NCI-H524 treated with DMSO at 0.1 percent for 48 hours (cell line): ENCODE measurements at regions not wholly inside any gene's neighbourhood (a gene's known extent, or its start where the extent isn't known, plus 50 kb on each side); places are given as distances from the start of the nearest gene placed in this dataset.
"Not testable (repeated sequence)": the region's sequence is repeated elsewhere in the genome, so short reads cannot be mapped to it uniquely, and the experiment has no call there.

Experiments
- DNase-seq: peaks from one replicate; lab custom pipeline; 2025; lab: John Stamatoyannopoulos, UW

DNA sequence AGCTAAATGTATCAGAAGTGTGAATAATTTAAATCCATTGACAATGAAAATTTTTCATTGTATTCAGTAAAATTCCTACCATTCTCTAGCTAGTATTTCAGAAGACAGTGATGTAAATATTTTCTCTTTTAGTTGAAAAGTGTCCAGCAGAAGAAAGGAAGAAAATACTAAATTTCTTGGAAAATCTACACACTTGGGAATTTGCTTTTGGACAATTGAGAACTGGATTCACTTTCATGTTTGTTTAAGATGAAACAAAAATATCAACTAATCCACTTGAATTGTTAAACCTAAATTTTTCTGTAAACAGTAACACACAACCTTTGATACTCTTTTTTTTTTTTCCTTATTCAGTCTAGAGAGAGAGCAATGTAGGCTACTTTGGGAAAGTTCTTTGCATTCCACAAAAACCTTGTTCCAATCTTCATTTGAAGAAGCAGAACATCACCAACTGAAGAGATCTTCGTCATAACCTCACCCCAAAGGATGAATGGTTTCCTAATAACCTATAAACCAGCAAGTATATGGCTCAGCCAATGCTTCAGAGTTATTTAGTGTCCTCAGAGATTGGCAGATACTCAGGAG is 155.1 kb upstream of the GORAB start:
- DNase-seq = no peak

DNA sequence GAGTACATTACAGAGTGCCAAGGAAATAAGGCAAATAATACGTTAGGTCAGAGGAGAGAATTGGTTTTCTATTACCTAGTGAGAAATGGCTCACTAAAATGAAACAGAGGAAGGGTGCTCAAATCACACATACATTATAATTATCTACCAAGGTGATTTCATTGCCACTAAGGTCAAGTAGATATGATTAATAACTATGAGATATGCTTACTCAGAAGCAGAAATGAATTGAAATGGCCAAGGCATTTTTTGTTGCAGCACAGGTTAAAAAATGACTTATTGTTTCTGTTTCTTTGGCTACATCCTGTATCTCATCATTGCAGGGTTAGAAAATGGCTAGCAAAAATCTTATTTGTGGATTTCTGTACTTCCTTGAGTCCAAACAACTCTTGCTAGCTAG is 154.5 kb upstream of the GORAB start:
- DNase-seq = no peak

DNA sequence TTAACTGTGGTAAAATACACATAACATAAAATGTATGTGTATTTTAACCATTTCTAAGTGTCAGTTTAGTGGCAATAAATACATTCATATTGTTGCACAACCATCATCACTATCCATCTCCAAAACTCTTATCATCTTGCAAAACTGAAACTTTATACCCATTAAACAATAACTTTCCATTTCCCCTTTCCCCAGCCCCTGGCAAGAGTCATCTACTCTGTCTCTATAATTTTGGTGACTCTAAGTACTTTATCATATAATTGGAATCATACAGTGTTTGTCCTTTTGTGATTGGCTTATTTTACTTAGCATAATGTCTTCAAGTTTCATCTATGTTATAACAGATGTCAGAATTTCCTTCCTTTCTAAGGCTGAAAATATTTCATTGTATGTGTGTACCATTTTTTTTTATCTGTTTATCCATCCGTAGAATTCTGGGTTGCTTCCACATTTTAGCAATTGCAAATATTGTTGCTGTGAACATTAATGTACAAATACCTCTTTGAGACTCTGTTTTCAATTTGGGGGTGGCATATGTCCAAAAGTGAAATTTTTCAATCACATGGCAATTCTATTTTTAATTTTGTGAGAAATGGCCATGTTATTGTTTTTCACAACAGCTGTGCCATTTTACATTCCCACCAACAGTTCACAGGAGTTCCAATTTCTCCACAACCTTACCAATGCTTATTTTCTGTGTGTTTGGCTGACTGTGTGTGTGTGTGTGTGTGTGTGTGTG is 153.9 kb upstream of the GORAB start:
- no peak for DNase-seq

DNA sequence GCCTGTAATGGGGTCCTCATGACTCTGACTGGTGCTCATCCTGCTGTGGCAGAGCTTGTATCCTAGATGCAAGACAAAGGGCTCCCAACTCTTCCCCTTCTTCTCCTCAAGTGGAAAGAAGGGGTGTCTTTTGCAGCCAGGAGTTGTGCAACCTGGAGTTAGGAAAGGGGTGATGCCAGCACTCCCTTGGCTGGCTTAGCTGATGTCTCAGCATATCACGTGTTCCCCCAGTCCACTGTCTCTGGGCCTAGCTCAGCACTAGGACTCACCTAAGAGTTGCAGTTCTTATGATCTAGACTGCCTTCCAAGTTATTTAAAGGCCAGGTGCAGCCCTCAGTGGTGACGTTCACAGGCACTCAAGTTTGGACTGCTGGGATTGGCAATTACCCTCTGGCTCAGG is 146.2 kb upstream of the GORAB start:
- DNase-seq = no peak

DNA sequence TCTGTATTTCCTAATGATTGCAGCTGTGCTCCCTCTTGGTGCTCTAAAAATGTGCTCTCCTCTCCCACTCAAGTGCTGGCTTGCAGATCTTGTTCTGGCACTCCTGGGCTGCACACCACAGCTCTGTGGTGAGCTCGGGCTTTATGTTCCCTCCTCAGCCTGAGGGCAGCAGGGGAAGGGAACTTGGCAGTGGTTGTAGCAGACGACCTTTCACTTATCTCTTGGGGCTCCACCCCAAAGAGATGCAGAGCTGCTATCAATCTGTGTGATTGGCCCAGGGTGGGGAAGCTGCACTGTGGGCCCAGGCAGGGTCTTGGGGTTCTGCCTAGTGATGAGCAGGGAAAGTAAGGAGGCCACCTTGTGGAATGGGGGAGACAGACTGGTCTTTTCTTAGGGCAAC is 143.5 kb upstream of the GORAB start:
- DNase-seq = no peak

DNA sequence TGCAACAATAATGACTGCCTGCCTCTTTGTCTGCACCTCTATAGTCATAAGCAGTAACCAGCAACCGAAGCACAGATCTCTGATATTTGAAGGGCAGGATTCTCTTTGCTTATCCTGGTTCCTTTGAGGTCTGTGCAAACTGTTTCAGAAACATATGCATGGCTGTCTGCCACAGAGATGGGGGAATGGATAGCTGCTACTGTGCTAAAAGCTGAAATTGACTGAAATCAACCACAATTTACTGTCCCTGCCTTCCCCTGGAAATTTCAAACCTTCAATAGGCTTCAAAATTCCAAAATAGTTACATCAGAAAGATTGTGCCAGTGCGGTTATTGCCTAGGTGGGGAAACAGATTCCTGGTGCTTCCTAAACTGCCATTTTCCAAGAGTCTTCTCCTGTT is 136.8 kb upstream of the GORAB start:
- DNase-seq = no peak

DNA sequence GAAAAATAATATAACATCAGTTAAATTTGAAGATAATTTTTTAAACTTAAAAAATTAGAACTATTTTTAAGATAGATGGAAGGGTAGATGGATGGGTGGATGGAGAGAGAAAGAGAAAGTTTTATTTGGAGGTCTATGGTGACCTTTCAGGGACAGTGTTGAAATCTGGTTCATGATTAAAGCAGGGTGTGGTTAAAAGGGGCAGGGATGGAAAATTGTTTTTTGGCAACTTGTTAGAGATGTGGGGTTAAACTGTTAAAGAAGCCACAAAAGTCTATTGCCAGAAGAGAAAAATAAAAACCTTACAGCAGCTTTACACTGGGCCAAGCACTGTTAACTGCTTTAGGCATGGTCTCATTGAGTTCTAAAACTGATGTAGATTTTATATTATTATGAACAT is 134.9 kb upstream of the GORAB start:
- DNase-seq = no peak

DNA sequence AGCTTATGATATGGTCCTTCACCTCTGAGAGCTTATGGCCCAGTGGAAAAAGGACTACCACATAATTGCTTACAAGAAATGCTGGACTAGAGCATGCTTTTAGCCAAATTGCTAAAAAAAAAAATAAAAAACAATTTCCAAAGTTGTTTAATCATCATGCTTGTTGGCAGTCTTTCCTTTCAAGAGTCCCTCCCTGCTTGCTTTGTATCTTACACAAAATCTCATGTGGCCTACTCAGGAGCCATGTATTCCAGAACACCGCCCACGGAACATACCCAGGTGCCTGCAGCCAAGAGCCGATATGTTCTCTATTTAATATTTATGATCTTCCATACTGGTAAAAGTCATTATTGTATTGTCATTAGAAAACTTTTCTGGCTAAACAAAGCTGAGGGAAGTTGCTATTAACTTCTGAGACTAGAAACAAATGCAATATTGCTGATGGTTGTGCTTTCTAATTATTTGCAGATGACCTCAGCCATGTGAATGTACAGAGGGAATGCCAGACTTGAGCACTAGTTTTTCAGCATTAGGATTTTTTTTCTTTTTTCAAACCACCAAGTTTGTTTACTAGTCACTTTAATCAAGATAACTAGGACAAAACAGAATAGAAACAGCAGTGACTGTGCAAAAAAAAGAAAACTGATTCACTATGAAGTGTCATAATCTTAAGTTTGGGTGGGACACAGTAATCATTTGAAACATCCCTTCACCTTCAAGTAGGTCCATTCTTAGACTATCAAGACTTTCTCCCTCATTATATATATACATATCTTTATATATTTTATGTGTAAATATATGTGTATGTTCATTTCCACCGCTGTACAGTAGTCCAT is 129.3 kb upstream of the GORAB start:
- no peak for DNase-seq

DNA sequence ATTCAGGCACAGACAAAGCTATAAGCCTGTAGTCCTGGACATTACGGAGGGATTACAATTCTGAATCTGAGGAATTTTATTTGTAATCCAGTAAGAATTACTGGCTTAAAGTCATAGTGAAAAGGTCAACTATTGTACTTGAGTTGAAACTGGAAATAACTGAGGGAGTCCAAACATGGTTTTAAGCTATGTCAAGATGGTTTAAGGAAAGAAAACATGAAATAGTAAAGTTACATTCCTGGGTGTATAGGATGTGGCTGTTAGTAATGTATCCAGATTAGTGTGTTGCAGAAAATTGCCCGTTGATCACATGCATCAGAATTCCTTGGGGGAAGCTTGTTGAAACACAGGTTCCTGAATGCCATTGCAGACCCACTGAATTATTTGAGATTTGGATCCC is 124.8 kb upstream of the GORAB start:
- no peak for DNase-seq

DNA sequence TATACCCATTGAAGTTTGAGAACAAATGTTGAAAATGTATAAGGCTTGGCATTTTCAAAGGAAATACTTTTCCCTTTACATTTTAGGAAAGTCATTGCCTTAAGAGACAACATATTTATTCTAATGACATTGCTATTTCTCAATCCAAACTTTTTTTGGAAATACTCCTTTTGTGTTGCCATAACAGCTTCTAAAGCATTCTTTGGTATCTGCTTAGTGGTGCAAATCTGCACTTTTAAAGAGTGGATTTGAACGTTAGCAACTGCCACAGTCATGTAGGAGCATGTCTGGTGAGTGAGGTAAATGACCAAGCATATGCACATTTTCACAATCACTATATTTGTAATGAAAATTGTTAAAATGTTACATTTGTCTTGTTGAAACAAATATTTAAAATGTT is 124.4 kb upstream of the GORAB start:
- DNase-seq = no peak

DNA sequence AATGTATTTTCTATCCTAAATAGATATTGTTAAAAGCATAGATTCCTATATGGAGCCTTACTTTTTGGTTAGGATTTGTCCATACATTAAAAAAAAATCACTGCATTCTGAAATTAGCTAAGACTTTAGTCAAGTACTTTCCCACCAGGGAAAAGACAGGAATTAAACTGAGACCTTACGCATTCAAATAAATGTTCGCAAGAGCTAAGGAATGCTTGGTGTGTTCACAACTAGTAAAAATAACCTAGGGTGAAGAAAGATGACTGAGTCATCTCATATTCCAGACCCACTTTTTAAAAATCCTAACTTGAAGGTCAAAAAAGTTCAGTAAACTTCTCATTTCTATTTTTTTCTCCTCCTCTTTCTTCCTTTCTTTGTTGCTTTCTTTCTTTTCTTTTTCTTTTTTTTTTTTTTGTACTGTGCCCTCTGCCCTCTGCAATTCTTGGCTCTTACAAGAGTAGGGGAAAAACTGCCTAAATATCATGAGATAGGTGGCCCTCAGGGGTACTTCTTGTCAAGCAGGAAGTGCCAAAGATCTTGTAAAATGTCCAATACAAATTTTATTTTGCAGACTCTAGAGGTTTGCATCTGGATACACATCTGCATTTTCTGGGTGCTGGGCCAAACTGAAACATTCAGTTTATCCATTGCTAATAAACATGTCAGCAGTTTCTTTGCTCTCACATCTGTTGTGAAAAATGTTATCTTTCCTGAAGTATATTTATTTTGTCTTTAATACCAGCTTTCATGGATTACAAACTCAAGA is 121.4 kb upstream of the GORAB start:
- no peak for DNase-seq

DNA sequence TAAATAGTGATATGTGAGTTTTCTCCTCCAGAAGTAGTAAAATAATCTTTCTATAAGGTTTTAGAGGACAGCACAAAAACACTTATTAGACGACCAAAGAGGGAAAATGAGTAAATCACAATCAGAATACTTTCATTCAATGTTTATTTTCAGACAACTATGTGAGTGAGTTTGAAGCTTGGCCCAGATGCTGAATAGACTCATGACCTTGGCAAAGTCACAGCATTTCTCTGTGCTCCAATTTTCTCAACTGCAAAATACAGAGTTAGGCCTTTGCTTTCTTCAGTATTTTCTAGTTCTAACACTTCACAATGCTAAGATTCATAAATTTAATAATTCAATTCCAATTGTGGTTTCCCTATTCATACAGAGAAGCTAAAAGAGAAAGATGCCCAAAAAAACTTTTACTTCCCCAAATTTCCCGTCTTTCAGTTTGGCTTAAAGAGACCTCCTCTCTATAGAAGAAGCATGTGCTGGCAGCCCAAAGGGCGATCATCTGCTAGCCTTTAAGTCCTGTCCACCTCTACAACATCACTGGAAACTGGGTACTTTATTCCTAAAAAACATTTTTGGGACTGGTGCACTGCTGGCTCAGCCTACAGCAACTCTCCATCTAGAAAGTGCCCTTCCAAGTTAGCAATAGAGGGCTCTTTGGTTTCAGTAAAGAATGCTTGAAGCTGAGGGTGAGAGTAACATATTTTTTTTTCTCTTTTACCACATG is 116.8 kb upstream of the GORAB start:
- DNase-seq = no peak

DNA sequence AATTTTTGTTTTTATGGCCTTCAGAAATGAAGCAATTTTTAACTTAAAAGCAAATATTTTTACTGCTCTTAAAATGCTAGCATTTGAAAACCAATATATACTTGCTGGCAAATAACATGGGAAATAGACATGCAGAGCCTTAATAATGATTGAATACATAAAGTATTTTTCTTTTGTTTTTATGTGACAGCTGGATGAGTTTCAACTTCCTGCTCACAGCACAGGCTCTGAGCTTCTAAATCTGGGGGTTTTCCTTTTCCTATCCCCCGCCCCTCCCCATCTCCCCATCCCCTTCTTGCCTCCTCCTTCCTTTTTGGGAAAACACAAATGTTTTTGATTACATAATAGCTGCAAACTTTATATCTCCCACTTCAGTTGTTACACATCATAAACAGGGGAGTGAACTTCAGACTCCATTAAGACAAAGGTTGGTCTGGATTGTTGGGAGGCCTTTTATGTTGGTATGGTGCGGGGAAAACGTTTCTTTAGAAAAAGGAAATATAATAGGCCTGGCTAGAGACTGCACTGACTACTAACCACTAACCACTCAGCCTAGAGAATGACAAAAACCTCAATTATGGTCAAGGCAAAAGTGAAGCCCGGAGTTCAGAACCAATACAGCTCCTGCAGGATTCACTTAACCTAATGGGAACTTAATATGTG is 116.1 kb upstream of the GORAB start:
- DNase-seq = no peak

DNA sequence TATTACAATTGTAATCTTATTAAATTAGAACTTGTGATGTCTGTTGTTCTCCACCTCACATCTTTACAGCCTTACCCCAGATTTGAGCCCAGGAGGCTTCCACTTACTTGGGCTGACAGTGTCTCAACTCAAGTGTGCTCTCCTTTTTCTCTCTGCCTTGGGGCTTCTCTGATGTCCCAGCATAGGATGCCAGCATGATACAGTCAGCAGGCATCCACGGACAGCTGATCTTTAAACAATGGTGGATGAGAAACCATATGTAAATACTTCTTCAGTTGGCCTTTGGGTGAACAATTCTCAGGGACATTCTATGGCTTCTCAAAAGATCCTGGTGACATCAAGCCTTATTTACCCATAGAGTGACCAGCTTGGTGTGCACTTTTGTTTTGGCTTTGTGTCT is 107.6 kb upstream of the GORAB start:
- no peak for DNase-seq

DNA sequence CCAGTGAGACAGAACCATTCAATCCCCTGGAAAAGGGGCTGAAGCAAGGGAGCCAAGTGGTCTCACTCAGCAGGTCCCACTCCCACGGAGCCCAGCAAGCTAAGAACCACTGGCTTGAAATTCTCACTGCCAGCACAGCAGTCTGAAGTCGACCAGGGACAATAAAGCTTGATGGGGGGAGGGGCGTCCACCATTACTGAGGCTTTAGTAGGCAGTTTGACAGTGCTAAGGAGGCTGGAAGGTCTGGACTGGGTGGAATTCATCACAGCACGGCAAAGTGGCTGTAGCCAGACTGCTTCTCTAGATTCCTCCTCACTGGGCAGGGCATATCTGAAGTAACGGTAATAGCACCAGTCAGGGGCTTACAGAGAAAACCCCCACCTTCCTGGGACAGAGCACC is 105.4 kb upstream of the GORAB start:
- no peak for DNase-seq

DNA sequence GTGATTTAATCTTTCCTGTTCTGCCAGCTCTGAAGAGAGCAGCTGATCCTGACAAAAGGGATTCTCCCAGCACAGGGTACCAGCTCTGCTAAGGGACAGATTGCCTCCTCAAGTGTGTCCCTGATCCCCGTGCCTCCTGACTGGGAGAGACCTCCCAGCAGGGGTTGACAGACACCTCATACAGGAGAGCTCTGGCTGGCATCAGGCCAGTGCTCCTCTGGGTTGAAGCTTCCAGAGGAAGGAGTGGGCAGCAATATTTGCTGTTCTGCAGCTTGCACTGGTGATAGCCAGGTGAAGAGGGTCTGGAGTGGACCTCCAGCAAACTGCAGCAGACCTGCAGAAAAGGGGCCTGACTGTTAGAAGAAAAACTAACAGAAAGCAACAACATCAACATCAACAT is 105.0 kb upstream of the GORAB start:
- DNase-seq = peak; percentile 57

DNA sequence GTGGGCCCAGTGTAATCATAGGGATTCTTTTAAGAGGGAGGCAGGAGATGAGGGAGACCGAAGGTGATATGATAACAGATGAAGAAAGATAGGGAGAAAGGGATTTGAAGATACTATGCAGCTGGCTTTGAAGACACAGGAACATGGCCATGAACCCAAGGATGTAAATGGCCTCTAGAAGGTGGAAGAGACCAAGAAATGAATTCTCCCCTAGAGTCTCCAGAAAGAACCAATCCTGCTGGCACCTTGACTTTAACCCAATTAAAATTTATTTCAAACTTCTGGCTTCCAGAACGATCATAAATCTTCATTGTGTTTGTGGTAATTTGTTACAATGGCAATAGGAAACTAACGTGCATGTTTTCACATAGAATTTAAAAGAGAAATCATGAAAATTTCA is 95.0 kb upstream of the GORAB start:
- DNase-seq = no peak

DNA sequence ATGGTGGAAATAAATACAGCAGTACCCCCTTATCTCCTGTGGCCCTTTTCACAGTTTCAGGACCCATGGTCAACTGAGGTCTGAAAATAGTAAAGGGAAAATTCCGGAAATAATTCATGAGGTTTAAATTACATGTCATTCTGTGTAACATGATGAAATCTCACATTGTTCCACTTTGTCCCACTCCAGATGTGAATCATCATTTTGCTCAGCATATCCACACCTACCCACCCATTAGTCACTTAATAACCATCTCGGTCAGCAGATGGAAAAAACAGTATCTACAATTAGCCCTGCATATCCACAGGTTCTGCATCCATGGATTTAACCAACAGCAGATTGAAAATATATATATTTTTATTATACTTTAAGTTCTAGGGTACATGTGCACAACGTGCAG is 86.9 kb upstream of the GORAB start:
- DNase-seq = no peak

DNA sequence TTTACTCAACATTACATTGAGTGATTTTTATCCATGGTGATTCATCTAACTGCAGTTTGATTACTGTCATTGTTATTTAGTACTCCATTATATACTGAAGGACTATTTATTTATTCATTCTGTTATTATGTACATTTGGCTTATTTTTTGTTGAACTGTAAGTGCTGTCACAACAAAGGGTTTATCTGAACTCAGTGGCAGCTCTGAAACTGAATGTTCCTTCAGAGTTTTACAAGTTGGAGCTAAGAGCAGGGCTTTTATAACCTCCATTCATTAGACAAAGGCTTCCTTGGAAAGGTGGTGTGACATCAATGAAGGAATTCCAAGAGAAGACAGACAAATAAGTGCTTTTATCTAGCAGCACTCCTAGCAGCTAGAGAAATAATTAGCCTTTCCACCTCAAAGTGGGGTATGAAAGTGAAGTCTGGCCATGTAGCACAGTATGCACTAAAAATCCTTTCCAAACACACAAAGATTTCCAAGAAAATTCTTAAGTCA is 83.3 kb upstream of the GORAB start:
- no peak for DNase-seq

DNA sequence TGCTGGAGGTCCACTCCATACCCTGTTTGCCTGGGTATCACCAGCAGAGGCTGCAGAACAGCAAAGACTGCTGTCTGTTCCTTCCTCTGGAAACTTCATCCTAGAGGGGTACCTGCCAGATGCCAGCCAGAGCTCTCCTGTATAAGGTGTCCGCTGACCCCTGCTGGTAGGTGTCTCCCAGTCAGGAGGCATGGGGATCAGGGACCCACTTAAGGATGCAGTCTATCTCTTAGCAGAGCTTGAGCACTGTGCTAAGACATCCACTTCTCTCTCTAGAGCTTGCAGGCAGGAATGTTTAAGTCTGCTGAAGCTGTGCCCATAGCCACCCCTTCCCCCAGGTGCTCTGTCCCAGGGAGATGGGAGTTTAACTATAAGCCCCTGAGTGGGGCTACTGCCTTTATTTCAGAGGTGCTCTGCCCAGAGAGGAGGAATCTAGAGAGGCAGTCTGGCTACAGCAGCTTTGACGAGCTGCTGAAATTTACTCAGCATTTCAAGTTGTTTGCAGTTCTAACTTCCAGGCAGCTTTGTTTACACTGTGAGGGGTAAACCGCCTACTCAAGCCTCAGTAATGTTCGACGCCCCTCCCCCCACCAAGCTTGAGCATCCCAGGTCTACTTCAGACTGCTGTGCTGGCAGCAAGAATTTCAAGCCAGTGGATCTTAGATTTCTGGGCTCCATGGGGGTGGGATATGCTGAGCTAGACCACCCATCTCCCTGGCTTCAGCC is 74.5 kb upstream of the GORAB start:
- not testable (repeated sequence) for DNase-seq
